ENCODE measurements at regions not wholly inside any gene's neighbourhood (a gene's known extent, or its start where the extent isn't known, plus 50 kb on each side); places are given as distances from the start of the nearest gene placed in this dataset.

- intact Hi-C loops (cut with micrococcal nuclease), result no loop called here
- no peaks in the 10 kb centered on the region for H3K36me3 Mint-ChIP-seq (ENCODE audit: insufficient read depth, unreplicated experiment)
- POLR2A ChIA-PET, result no interaction called here
- CTCF ChIA-PET, result no interaction called here
- no peak for DNase-seq (ENCODE audit: unreplicated experiment)
- no peaks in the 10 kb centered on the region for H3K9me3 Mint-ChIP-seq (ENCODE audit: unreplicated experiment)
- H3K27ac Mint-ChIP-seq (ENCODE audit: low read depth, unreplicated experiment), result no peak overlapping the region
- no peak overlapping the region for H3K4me3 Mint-ChIP-seq (ENCODE audit: unreplicated experiment)
- no peak for TF ChIP-seq CTCF (IDR thresholded peaks at IDR 0.05; ENCODE audit: unreplicated experiment)
- H3K27me3 Mint-ChIP-seq (ENCODE audit: insufficient read depth, unreplicated experiment), result no peaks in the 10 kb centered on the region
- BruUV-seq (replicated peaks), result no TSS peak
- no peaks in the 10 kb centered on the region for H3K4me1 Mint-ChIP-seq (ENCODE audit: insufficient read depth, unreplicated experiment)
Measured at GRCh38 chr18:42264497-42264896, 309.5 kb downstream of the PIK3C3 start.

GRCh38 chr18:42268186-42268725 lies 313.2 kb downstream of the PIK3C3 start:
- BruUV-seq (replicated peaks), result no TSS peak

GRCh38 chr18:42268798-42269197 lies 313.8 kb downstream of the PIK3C3 start:
- TF ChIP-seq CTCF (IDR thresholded peaks at IDR 0.05; ENCODE audit: unreplicated experiment), result no peak
- intact Hi-C loops (cut with micrococcal nuclease), result no loop called here
- Mint-ChIP-seq H3K4me3 (ENCODE audit: unreplicated experiment) (no peak overlapping the region), H3K36me3 (ENCODE audit: insufficient read depth, unreplicated experiment) (no peaks in the 10 kb centered on the region), H3K27ac (ENCODE audit: low read depth, unreplicated experiment) (no peak overlapping the region), H3K27me3 (ENCODE audit: insufficient read depth, unreplicated experiment) (no peaks in the 10 kb centered on the region), H3K9me3 (ENCODE audit: unreplicated experiment) (no peaks in the 10 kb centered on the region), H3K4me1 (ENCODE audit: insufficient read depth, unreplicated experiment) (no peaks in the 10 kb centered on the region)
- BruUV-seq (replicated peaks), result no TSS peak
- ChIA-PET CTCF (interaction anchor here (1.0 kb wide), 1 partner anchor 155 kb away, joined by 3 read pairs; no protein-coding TSS in a partner anchor), POLR2A (no interaction called here)
- no peak for DNase-seq (ENCODE audit: unreplicated experiment)

More at GRCh38 chr18:42268186-42268725, 313.2 kb downstream of the PIK3C3 start:
- Mint-ChIP-seq H3K4me3 (ENCODE audit: unreplicated experiment) (no peak overlapping the region), H3K36me3 (ENCODE audit: insufficient read depth, unreplicated experiment) (no peaks in the 10 kb centered on the region), H3K9me3 (ENCODE audit: unreplicated experiment) (no peaks in the 10 kb centered on the region), H3K27me3 (ENCODE audit: insufficient read depth, unreplicated experiment) (no peaks in the 10 kb centered on the region), H3K4me1 (ENCODE audit: insufficient read depth, unreplicated experiment) (no peaks in the 10 kb centered on the region), H3K27ac (ENCODE audit: low read depth, unreplicated experiment) (no peak overlapping the region)
- DNase-seq (ENCODE audit: unreplicated experiment), result no peak
- no peak for TF ChIP-seq CTCF (IDR thresholded peaks at IDR 0.05; ENCODE audit: unreplicated experiment)
- CTCF ChIA-PET, result interaction anchor here (1.0 kb wide), 1 partner anchor 154 kb away, joined by 3 read pairs; no protein-coding TSS in a partner anchor
- intact Hi-C loops (cut with micrococcal nuclease), result no loop called here
- POLR2A ChIA-PET, result no interaction called here

GRCh38 chr18:42271647-42272414 lies 316.8 kb downstream of the PIK3C3 start:
- no peaks in the 10 kb centered on the region for H3K36me3 Mint-ChIP-seq (ENCODE audit: insufficient read depth, unreplicated experiment)
- no peak overlapping the region for H3K4me3 Mint-ChIP-seq (ENCODE audit: unreplicated experiment)
- H3K9me3 Mint-ChIP-seq (ENCODE audit: unreplicated experiment), result no peaks in the 10 kb centered on the region
- no peak overlapping the region for H3K27ac Mint-ChIP-seq (ENCODE audit: low read depth, unreplicated experiment)
- no peaks in the 10 kb centered on the region for H3K4me1 Mint-ChIP-seq (ENCODE audit: insufficient read depth, unreplicated experiment)
- no peak for TF ChIP-seq CTCF (IDR thresholded peaks at IDR 0.05; ENCODE audit: unreplicated experiment)
- BruUV-seq (replicated peaks), result no TSS peak
- ChIA-PET CTCF (interaction anchor here (1.1 to 5.2 kb wide), 3 partner anchors 10 to 1000 kb away, joined by 3 to 44 read pairs (median 6); no protein-coding TSS in a partner anchor), POLR2A (no interaction called here)
- no peak for DNase-seq (ENCODE audit: unreplicated experiment)
- no peaks in the 10 kb centered on the region for H3K27me3 Mint-ChIP-seq (ENCODE audit: insufficient read depth, unreplicated experiment)
- intact Hi-C loops (cut with micrococcal nuclease), result no loop called here
